ENCODE measurements at regions not wholly inside any gene's neighbourhood (a gene's known extent, or its start where the extent isn't known, plus 50 kb on each side); places are given as distances from the start of the nearest gene placed in this dataset.

- in situ Hi-C loops (cut with HindIII; ENCODE audit: low pct_unique_long_range_greater_than_20kb, low sequenced_read_pairs), result no loop called here
- DNase-seq (ENCODE audit: low read depth, low spot score), result no peak
Observed at GRCh38 chr11:70637949-70638583, 239.7 kb downstream of the CTTN start.

- in situ Hi-C loops (cut with HindIII; ENCODE audit: low pct_unique_long_range_greater_than_20kb, low sequenced_read_pairs), result no loop called here
- DNase-seq (ENCODE audit: low read depth, low spot score), result no peak
Observed at GRCh38 chr11:70640408-70640807, 242.1 kb downstream of the CTTN start.

- in situ Hi-C loops (cut with HindIII; ENCODE audit: low pct_unique_long_range_greater_than_20kb, low sequenced_read_pairs), result no loop called here
- DNase-seq (ENCODE audit: low read depth, low spot score), result peak; percentile 53
Observed at GRCh38 chr11:70641369-70641768, 243.0 kb downstream of the CTTN start.

- in situ Hi-C loops (cut with HindIII; ENCODE audit: low pct_unique_long_range_greater_than_20kb, low sequenced_read_pairs), result no loop called here
- DNase-seq (ENCODE audit: low read depth, low spot score), result no peak
Observed at GRCh38 chr11:70642266-70642665, 243.9 kb downstream of the CTTN start.

GRCh38 chr11:70643642-70644041 is 245.3 kb downstream of the CTTN start:
- in situ Hi-C loops (cut with HindIII; ENCODE audit: low pct_unique_long_range_greater_than_20kb, low sequenced_read_pairs), result no loop called here
- no peak for DNase-seq (ENCODE audit: low read depth, low spot score)

- in situ Hi-C loops (cut with HindIII; ENCODE audit: low pct_unique_long_range_greater_than_20kb, low sequenced_read_pairs), result loop anchor here (5.0 kb wide), 2 partner anchors 43 to 77 kb away; no protein-coding TSS in a partner anchor
Observed at GRCh38 chr11:70644343-70645060, 246.2 kb downstream of the CTTN start.

GRCh38 chr11:70645537-70645936 is 247.2 kb downstream of the CTTN start:
- in situ Hi-C loops (cut with HindIII; ENCODE audit: low pct_unique_long_range_greater_than_20kb, low sequenced_read_pairs), result loop anchor here (5.0 kb wide), 2 partner anchors 42 to 78 kb away; no protein-coding TSS in a partner anchor
- DNase-seq (ENCODE audit: low read depth, low spot score), result no peak

More at GRCh38 chr11:70644343-70645060, 246.2 kb downstream of the CTTN start:
- no peak for DNase-seq (ENCODE audit: low read depth, low spot score)

- in situ Hi-C loops (cut with HindIII; ENCODE audit: low pct_unique_long_range_greater_than_20kb, low sequenced_read_pairs), result loop anchor here (5.0 kb wide), 2 partner anchors 41 to 79 kb away; no protein-coding TSS in a partner anchor
- DNase-seq (ENCODE audit: low read depth, low spot score), result no peak
Observed at GRCh38 chr11:70646272-70647049, 248.1 kb downstream of the CTTN start.

- in situ Hi-C loops (cut with HindIII; ENCODE audit: low pct_unique_long_range_greater_than_20kb, low sequenced_read_pairs), result loop anchor here (5.0 kb wide), 2 partner anchors 40 to 80 kb away; no protein-coding TSS in a partner anchor
- DNase-seq (ENCODE audit: low read depth, low spot score), result no peak
Observed at GRCh38 chr11:70647188-70648166, 249.1 kb downstream of the CTTN start.

GRCh38 chr11:70650075-70650909 is 252.0 kb downstream of the CTTN start:
- peak; percentile 91 for DNase-seq (ENCODE audit: low read depth, low spot score)
- in situ Hi-C loops (cut with HindIII; ENCODE audit: low pct_unique_long_range_greater_than_20kb, low sequenced_read_pairs), result no loop called here

- in situ Hi-C loops (cut with HindIII; ENCODE audit: low pct_unique_long_range_greater_than_20kb, low sequenced_read_pairs), result no loop called here
- DNase-seq (ENCODE audit: low read depth, low spot score), result no peak
Observed at GRCh38 chr11:70651031-70651430, 252.7 kb downstream of the CTTN start.

GRCh38 chr11:70654016-70654415 is 255.7 kb downstream of the CTTN start:
- no peak for DNase-seq (ENCODE audit: low read depth, low spot score)

GRCh38 chr11:70655816-70656215 is 257.5 kb downstream of the CTTN start:
- DNase-seq (ENCODE audit: low read depth, low spot score), result no peak
- in situ Hi-C loops (cut with HindIII; ENCODE audit: low pct_unique_long_range_greater_than_20kb, low sequenced_read_pairs), result no loop called here

More at GRCh38 chr11:70654016-70654415, 255.7 kb downstream of the CTTN start:
- in situ Hi-C loops (cut with HindIII; ENCODE audit: low pct_unique_long_range_greater_than_20kb, low sequenced_read_pairs), result no loop called here

- no peak for DNase-seq (ENCODE audit: low read depth, low spot score)
- in situ Hi-C loops (cut with HindIII; ENCODE audit: low pct_unique_long_range_greater_than_20kb, low sequenced_read_pairs), result no loop called here
Observed at GRCh38 chr11:70656252-70656651, 257.9 kb downstream of the CTTN start.

GRCh38 chr11:70660059-70660888 is 261.9 kb downstream of the CTTN start:
- no peak for DNase-seq (ENCODE audit: low read depth, low spot score)
- in situ Hi-C loops (cut with HindIII; ENCODE audit: low pct_unique_long_range_greater_than_20kb, low sequenced_read_pairs), result no loop called here

- DNase-seq (ENCODE audit: low read depth, low spot score), result no peak
- in situ Hi-C loops (cut with HindIII; ENCODE audit: low pct_unique_long_range_greater_than_20kb, low sequenced_read_pairs), result no loop called here
Observed at GRCh38 chr11:70660889-70661197, 262.5 kb downstream of the CTTN start.

All from SK-MEL-5 (cell line).